Spinal cord (tissue), 9 donors: ENCODE measurements at regions not wholly inside any gene's neighbourhood (a gene's known extent, or its start where the extent isn't known, plus 50 kb on each side); places are given as distances from the start of the nearest gene placed in this dataset.
A peak's percentile ranks its signal among the peaks of the same experiment; 100 is the strongest.

ENCODE experiments used
- DNase-seq, 6 donors: peaks; one replicate each; pipeline versions ENCODE4 v3.0.0 to v3.0.0-alpha.2; 2013 to 2015; ENCODE audit warnings: low spot score in 6 of 6, low read depth in 4 of 6
- H3K27ac ChIP-seq: one replicate; pipeline ENCODE4 v1.5.1; 2013; ENCODE audit warnings: low read depth, low read length, control low read depth
- H3K27me3 ChIP-seq: one replicate; pipeline ENCODE4 v1.6.1; 2013; ENCODE audit warnings: low read length; ENCODE audit not compliant: control insufficient read depth, insufficient read depth
- H3K36me3 ChIP-seq: one replicate; pipeline ENCODE4 v1.6.1; 2013; ENCODE audit warnings: low read length; ENCODE audit not compliant: control insufficient read depth, insufficient read depth
- H3K4me1 ChIP-seq: one replicate; pipeline ENCODE4 v1.6.1; 2013; ENCODE audit warnings: low read length; ENCODE audit not compliant: control insufficient read depth, insufficient read depth
- H3K4me3 ChIP-seq: one replicate; pipeline ENCODE4 v1.5.1; 2013; ENCODE audit warnings: low read depth, low read length, control low read depth
- H3K9me3 ChIP-seq: one replicate; pipeline ENCODE4 v1.6.1; 2013; ENCODE audit warnings: low read length; ENCODE audit not compliant: control insufficient read depth, insufficient read depth
- WGBS: methylation state at CpG from one replicate; pipeline ENCODE4 v1.1.5; 2013; ENCODE audit warnings: missing lambda C conversion rate; ENCODE audit not compliant: insufficient coverage; 5-methylcytosine and 5-hydroxymethylcytosine counted together
- donor health status: healthy.

DNA sequence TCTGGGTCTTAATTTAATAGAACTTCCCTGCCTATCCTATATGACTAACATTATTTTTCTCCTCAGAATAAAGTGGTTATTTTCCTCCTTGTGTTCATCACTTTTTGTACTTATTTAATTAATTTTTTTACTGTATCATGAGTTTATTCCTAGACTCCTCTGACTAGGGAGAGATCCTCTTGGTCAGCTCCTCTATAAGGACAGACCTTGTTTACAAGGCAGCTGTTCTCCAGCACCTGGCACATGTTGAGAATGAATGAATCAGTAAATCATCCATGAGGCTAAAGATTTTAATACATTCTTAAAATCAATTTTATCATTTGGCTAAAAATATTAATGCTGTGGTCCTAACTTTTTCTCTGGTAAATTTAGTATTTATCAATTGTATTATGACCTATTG, 139.8 kb downstream of the NUDT12 start:
- DNase-seq = no peak
- no peaks in the 10 kb centered on the region for H3K27me3 ChIP-seq
- no peaks in the 10 kb centered on the region for H3K36me3 ChIP-seq
- H3K9me3 ChIP-seq = no peaks in the 10 kb centered on the region
- H3K4me3 ChIP-seq = no peak overlapping the region
- H3K4me1 ChIP-seq = peaks cover under 1% of the 10 kb centered on the region
- H3K27ac ChIP-seq = no peak overlapping the region

GRCh38 chr5:103414604-103415003, 148.0 kb downstream of the NUDT12 start:
- H3K4me1 ChIP-seq = no peaks in the 10 kb centered on the region
- WGBS = no CpG with 5 or more reads among the region's 2 CpGs
- no peak overlapping the region for H3K27ac ChIP-seq
- no peaks in the 10 kb centered on the region for H3K36me3 ChIP-seq
- no peaks in the 10 kb centered on the region for H3K9me3 ChIP-seq
- H3K27me3 ChIP-seq = no peaks in the 10 kb centered on the region
- no peak overlapping the region for H3K4me3 ChIP-seq
- no peak for DNase-seq

GRCh38 chr5:103411711-103412110, 150.9 kb downstream of the NUDT12 start:
- no peak for DNase-seq
- WGBS = no CpG with 5 or more reads among the region's 1 CpG
- H3K27me3 ChIP-seq = no peaks in the 10 kb centered on the region

GRCh38 chr5:103410172-103410571, 151.6 kb downstream of the MACIR start:
- no peaks in the 10 kb centered on the region for H3K9me3 ChIP-seq
- H3K4me1 ChIP-seq = no peaks in the 10 kb centered on the region
- H3K4me3 ChIP-seq = no peak overlapping the region
- H3K27me3 ChIP-seq = no peaks in the 10 kb centered on the region
- DNase-seq = no peak
- no peak overlapping the region for H3K27ac ChIP-seq
- H3K36me3 ChIP-seq = no peaks in the 10 kb centered on the region
- WGBS = 10% methylated on average over 1 of the region's 2 CpGs

More at GRCh38 chr5:103411711-103412110, 150.9 kb downstream of the NUDT12 start:
- no peak overlapping the region for H3K4me3 ChIP-seq
- H3K36me3 ChIP-seq = no peaks in the 10 kb centered on the region
- no peak overlapping the region for H3K27ac ChIP-seq
- no peaks in the 10 kb centered on the region for H3K9me3 ChIP-seq
- H3K4me1 ChIP-seq = no peaks in the 10 kb centered on the region

- Histone ChIP-seq H3K9me3 (no peaks in the 10 kb centered on the region), H3K27me3 (no peaks in the 10 kb centered on the region), H3K27ac (no peak overlapping the region), H3K4me1 (no peaks in the 10 kb centered on the region), H3K36me3 (no peaks in the 10 kb centered on the region), H3K4me3 (no peak overlapping the region)
- DNase-seq = no peak
Observed at GRCh38 chr5:103409013-103409670, 150.6 kb downstream of the MACIR start.

DNA sequence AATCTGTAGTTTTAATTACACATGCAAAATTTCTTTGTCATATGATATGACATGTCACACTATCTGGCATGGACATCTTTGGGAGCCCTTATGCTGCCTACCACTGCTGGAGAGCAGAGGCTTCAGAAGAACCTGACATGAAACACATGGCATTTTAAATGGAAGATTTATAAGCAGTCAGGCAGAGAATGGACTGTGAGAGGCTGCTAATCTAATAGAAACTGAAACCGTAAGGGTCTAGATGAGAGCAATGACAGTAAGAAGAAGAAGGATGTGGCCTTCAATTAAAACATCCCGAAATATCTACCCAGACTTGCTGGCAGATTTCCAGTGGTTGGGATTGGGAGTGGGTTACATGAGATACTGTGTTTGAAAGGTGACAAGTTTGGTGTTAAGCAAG, 149.8 kb downstream of the MACIR start:
- Histone ChIP-seq H3K36me3 (no peaks in the 10 kb centered on the region), H3K27me3 (no peaks in the 10 kb centered on the region), H3K27ac (no peak overlapping the region), H3K4me3 (no peak overlapping the region), H3K4me1 (no peaks in the 10 kb centered on the region), H3K9me3 (no peaks in the 10 kb centered on the region)
- DNase-seq = no peak
- WGBS = no CpG with 5 or more reads among the region's 2 CpGs

DNA sequence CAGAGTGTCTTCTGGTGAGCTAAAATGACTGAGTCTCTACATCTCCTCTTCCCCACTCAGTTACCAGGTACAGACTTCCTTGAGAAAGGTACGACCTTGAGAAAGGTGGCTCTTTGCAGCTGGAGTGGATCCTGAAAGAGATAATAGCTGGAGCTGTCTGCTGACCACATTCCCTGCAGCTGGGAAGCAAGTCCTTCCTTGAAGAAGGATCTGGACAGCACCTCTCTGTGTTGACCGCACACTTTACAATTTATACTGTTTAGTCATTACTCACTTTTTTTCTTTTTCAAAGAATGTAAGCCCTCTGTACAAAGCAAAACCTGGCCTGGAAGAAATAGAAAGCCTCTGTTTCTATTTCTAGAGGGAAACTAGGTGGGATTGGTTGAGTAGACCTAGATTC, 148.8 kb downstream of the MACIR start:
- Histone ChIP-seq H3K27me3 (no peaks in the 10 kb centered on the region), H3K27ac (no peak overlapping the region), H3K4me1 (no peaks in the 10 kb centered on the region), H3K36me3 (no peaks in the 10 kb centered on the region), H3K9me3 (no peaks in the 10 kb centered on the region), H3K4me3 (no peak overlapping the region)
- WGBS = 86% methylated on average over 1 of the region's 2 CpGs
- DNase-seq = no peak

GRCh38 chr5:103404483-103404882, 145.9 kb downstream of the MACIR start:
- Histone ChIP-seq H3K4me1 (no peaks in the 10 kb centered on the region), H3K36me3 (no peaks in the 10 kb centered on the region), H3K9me3 (no peaks in the 10 kb centered on the region), H3K27me3 (no peaks in the 10 kb centered on the region), H3K27ac (no peak overlapping the region), H3K4me3 (no peak overlapping the region)
- DNase-seq = no peak
- WGBS = no CpG with 5 or more reads among the region's 1 CpG

GRCh38 chr5:103402851-103403250, 144.3 kb downstream of the MACIR start:
- Histone ChIP-seq H3K4me3 (no peak overlapping the region), H3K27me3 (no peaks in the 10 kb centered on the region), H3K4me1 (no peaks in the 10 kb centered on the region), H3K27ac (no peak overlapping the region), H3K36me3 (no peaks in the 10 kb centered on the region), H3K9me3 (no peaks in the 10 kb centered on the region)
- peak in 2 of 6 donors; percentile 54 to 68 for DNase-seq
- no CpG with 5 or more reads among the region's 4 CpGs for WGBS

DNA sequence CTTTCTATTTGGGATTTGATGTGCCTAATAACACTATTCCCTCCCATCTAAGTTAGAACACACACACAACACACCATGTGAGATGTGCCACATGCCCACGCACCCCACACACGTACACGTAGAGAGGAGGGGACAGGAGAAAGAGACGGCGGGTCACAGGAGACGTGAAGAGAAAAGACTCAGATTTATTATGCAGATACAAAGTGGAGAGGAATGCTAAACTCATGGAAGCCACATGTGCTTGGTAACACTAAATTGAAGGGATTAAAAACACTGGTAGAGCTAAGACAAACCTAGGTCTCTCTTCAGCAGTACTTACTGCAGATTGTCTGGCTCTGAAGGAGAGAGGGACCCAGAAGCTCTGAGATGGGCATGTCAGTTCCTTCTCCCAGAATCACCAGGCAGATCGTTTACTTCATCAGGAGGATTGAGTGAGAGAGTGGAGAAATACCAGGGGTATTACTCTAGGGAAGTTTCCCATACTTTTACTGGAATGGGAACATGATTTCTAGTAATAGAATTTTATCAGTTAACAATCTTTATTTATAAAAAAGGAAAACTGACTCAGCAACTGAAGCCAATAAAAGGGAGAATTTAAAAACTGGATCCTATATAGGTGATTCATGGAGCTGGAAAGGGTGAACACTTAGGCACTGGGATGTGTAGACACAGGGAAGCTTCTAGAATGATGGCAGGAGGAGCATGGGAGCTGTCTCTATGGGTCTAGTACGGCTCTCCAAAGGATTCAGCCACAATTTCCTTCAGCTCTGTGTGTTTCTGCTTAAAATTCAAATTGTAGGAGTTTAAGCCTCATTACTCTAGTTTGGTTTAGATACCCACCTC, 139.4 kb downstream of the MACIR start:
- Histone ChIP-seq H3K4me1 (peaks cover 7% of the 10 kb centered on the region), H3K36me3 (no peaks in the 10 kb centered on the region), H3K9me3 (no peaks in the 10 kb centered on the region), H3K27me3 (no peaks in the 10 kb centered on the region), H3K4me3 (no peak overlapping the region), H3K27ac (no peak overlapping the region)
- 56% methylated on average over 5 of the region's 8 CpGs for WGBS
- DNase-seq = no peak
